ENCODE measurements at regions not wholly inside any gene's neighbourhood (a gene's known extent, or its start where the extent isn't known, plus 50 kb on each side); places are given as distances from the start of the nearest gene placed in this dataset.
"Not testable (repeated sequence)": the region's sequence is repeated elsewhere in the genome, so short reads cannot be mapped to it uniquely, and the experiment has no call there.

DNA sequence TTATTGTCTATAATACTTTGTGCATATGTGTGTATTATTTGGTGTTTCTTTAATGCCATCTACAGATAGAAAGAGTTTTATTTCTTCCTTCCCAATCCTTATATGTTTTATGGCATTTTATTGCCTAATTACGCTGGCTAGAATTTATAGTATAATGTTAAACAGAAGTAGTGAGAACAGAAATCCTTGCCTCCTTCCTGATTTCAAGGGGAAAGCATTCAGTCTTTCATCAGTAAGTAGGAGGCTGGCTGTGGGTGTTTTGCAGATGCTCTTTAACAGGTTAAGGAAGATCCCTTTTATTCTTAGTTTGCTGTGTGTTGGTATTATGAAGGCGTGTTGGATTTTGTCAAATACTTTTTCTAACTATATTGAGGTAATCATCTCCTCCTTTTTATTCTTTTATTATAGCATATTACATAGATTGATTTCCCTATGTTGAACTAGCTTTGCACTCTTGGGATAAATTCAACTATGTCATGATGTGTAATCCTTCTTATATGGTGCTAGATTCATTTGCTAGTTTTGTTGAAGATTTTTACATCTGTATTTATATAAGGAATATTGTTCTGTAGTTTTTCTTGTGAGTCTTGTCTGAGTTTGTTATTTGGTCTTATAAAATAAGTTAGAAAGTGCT, 204.6 kb downstream of the ANKRD30B start:
- TF ChIP-seq CTCF, POLR2A, POLR2AphosphoS5 (IDR thresholded peaks at IDR 0.05): not testable (repeated sequence)
